Endodermal cell (in vitro differentiated cells): ENCODE measurements at regions not wholly inside any gene's neighbourhood (a gene's known extent, or its start where the extent isn't known, plus 50 kb on each side); places are given as distances from the start of the nearest gene placed in this dataset.

ENCODE experiments used
- DNase-seq: peaks from one replicate; pipeline ENCODE4 v3.0.0-alpha.2; 2017
- H3K27ac ChIP-seq: 2 replicates; pipeline ENCODE4 v1.5.1; 2013; ENCODE audit warnings: mild to moderate bottlenecking, low read depth, low read length, moderate library complexity
- H3K27me3 ChIP-seq: 2 replicates; pipeline ENCODE4 v1.6.1; 2013; ENCODE audit warnings: mild to moderate bottlenecking, low read length, moderate library complexity; ENCODE audit not compliant: insufficient read depth, control insufficient read depth, poor library complexity, severe bottlenecking
- H3K36me3 ChIP-seq: 2 replicates; pipeline ENCODE4 v1.7.0; 2013; ENCODE audit warnings: mild to moderate bottlenecking, low read length, moderate library complexity; ENCODE audit not compliant: control insufficient read depth, insufficient read depth
- H3K4me1 ChIP-seq: one replicate; pipeline ENCODE4 v1.7.0; 2013; ENCODE audit warnings: low read length; ENCODE audit not compliant: control insufficient read depth, insufficient read depth
- H3K4me3 ChIP-seq: 2 replicates; pipeline ENCODE4 v1.5.1; 2013; ENCODE audit warnings: mild to moderate bottlenecking, low read length, moderate library complexity
- H3K9ac ChIP-seq: 2 replicates; pipeline ENCODE4 v1.6.1; 2013; ENCODE audit warnings: mild to moderate bottlenecking, low read length, moderate library complexity; ENCODE audit not compliant: poor library complexity, severe bottlenecking; ENCODE audit errors: extremely low read depth
- H3K9me3 ChIP-seq: 2 replicates; pipeline ENCODE4 v1.6.1; 2013; ENCODE audit warnings: mild to moderate bottlenecking, low read length, moderate library complexity; ENCODE audit not compliant: control insufficient read depth
- H3K27ac Mint-ChIP-seq: 2 replicates; pipeline ENCODE4 v1.8.0; 2020; ENCODE audit warnings: mixed read lengths
- H3K27me3 Mint-ChIP-seq: 2 replicates; pipeline ENCODE4 v1.8.0; 2021; ENCODE audit warnings: mild to moderate bottlenecking, mixed read lengths; ENCODE audit not compliant: insufficient read depth
- H3K36me3 Mint-ChIP-seq: 2 replicates; pipeline ENCODE4 v1.8.0; 2020; ENCODE audit warnings: low read depth, mixed read lengths
- H3K4me1 Mint-ChIP-seq: 2 replicates; pipeline ENCODE4 v1.8.0; 2020; ENCODE audit warnings: mixed read lengths
- H3K4me3 Mint-ChIP-seq: 2 replicates; pipeline ENCODE4 v1.8.0; 2020; ENCODE audit warnings: mild to moderate bottlenecking, moderate library complexity, mixed read lengths
- H3K9me3 Mint-ChIP-seq: 2 replicates; pipeline ENCODE4 v1.8.0; 2020; ENCODE audit warnings: mild to moderate bottlenecking, mixed read lengths
- CTCF ChIP-seq: fragments of 200-600 bp; sonication (generic); conservative IDR thresholded peaks from 2 replicates; pipeline ENCODE4 v1.5.0; 2021; ENCODE audit warnings: antibody characterized with exemption, mild to moderate bottlenecking
- WGBS, 2 experiments: methylation state at CpG; one replicate each; pipeline versions ENCODE4 v1.1.5 to v1.1.7; 2013; ENCODE audit warnings: missing lambda C conversion rate in 2 of 2, mixed read lengths in 1 of 2; ENCODE audit not compliant: insufficient coverage in 1 of 2, insufficient read length in 1 of 2; 5-methylcytosine and 5-hydroxymethylcytosine counted together

GRCh38 chr21:35171385-35171784 is 122.3 kb upstream of the RUNX1 start:
- WGBS, 2 experiments: 89 to 95% methylated on average over 1 to 5 of the region's 5 CpGs
- no peaks in the 10 kb centered on the region for H3K27me3 ChIP-seq
- no peak for TF ChIP-seq CTCF
- H3K36me3 ChIP-seq: no peaks in the 10 kb centered on the region
- no peak overlapping the region for H3K9ac ChIP-seq
- no peaks in the 10 kb centered on the region for H3K9me3 ChIP-seq
- Mint-ChIP-seq H3K27ac (no peak overlapping the region), H3K9me3 (no peaks in the 10 kb centered on the region), H3K27me3 (no peaks in the 10 kb centered on the region), H3K4me1 (peaks cover 10% of the 10 kb centered on the region), H3K36me3 (no peaks in the 10 kb centered on the region), H3K4me3 (no peak overlapping the region)
- no peak for DNase-seq
- H3K27ac ChIP-seq: no peak overlapping the region
- H3K4me1 ChIP-seq: no peaks in the 10 kb centered on the region
- no peak overlapping the region for H3K4me3 ChIP-seq

- no peak overlapping the region for H3K4me3 Mint-ChIP-seq
- TF ChIP-seq CTCF: no peak
- WGBS, 2 experiments: 90 to 95% methylated on average over 3 to 4 of the region's 4 CpGs
- H3K4me1 Mint-ChIP-seq: peaks cover 10% of the 10 kb centered on the region
- no peaks in the 10 kb centered on the region for H3K36me3 Mint-ChIP-seq
- no peak for DNase-seq
- Histone ChIP-seq H3K4me3 (no peak overlapping the region), H3K27ac (no peak overlapping the region), H3K9ac (no peak overlapping the region), H3K9me3 (no peaks in the 10 kb centered on the region), H3K36me3 (no peaks in the 10 kb centered on the region), H3K4me1 (no peaks in the 10 kb centered on the region), H3K27me3 (no peaks in the 10 kb centered on the region)
- H3K27me3 Mint-ChIP-seq: no peaks in the 10 kb centered on the region
- no peak overlapping the region for H3K27ac Mint-ChIP-seq
- H3K9me3 Mint-ChIP-seq: no peaks in the 10 kb centered on the region
Measured at GRCh38 chr21:35170818-35171217, 121.7 kb upstream of the RUNX1 start.

DNA sequence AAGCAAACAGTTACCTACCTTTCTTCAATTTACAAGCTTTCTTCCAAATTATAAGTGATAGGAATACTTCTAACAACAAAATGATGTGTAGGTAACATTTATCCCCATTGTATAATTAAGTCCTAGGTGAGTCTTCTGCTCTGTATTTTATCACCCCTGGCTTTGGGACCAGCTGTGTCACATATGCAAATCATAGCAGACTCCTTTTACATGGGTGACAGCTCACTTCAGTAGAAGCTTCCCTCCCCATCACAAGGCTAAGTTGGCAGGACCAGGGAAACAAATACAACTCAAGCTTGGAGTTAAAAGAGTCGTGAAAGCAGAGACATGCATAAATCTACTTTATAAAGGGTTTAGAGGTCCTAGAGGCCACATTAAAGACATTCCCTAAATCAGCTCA is 121.1 kb upstream of the RUNX1 start:
- Histone ChIP-seq H3K4me1 (no peaks in the 10 kb centered on the region), H3K4me3 (no peak overlapping the region), H3K9ac (no peak overlapping the region), H3K9me3 (peaks cover 2% of the 10 kb centered on the region), H3K27ac (no peak overlapping the region), H3K27me3 (no peaks in the 10 kb centered on the region), H3K36me3 (no peaks in the 10 kb centered on the region)
- H3K27me3 Mint-ChIP-seq: no peaks in the 10 kb centered on the region
- TF ChIP-seq CTCF: no peak
- peaks cover 10% of the 10 kb centered on the region for H3K4me1 Mint-ChIP-seq
- H3K4me3 Mint-ChIP-seq: no peak overlapping the region
- H3K9me3 Mint-ChIP-seq: no peaks in the 10 kb centered on the region
- WGBS, 2 experiments: 60 to 70% methylated on average over 1 of the region's 1 CpG
- no peak overlapping the region for H3K27ac Mint-ChIP-seq
- DNase-seq: no peak
- no peaks in the 10 kb centered on the region for H3K36me3 Mint-ChIP-seq
